Inflammatory macrophage treated with lipopolysaccharide for 4 hours (primary cell): ENCODE measurements at regions not wholly inside any gene's neighbourhood (a gene's known extent, or its start where the extent isn't known, plus 50 kb on each side); places are given as distances from the start of the nearest gene placed in this dataset.
A peak's percentile ranks its signal among the peaks of the same experiment; 100 is the strongest.

ENCODE experiments used
- DNase-seq: peaks from one replicate; pipeline ENCODE4 v3.0.0-alpha.2; 2020

- DNase-seq: no peak
Observed at GRCh38 chr13:76795701-76796695, 90.2 kb downstream of the KCTD12 start.

- peak; percentile 85 for DNase-seq
Observed at GRCh38 chr13:76792731-76793347, 93.4 kb downstream of the KCTD12 start.

GRCh38 chr13:76790980-76791819, 95.0 kb downstream of the KCTD12 start:
- no peak for DNase-seq

- DNase-seq: peak; percentile 66
Observed at GRCh38 chr13:76790526-76790925, 95.7 kb downstream of the KCTD12 start.

GRCh38 chr13:76783798-76784197, 102.4 kb downstream of the KCTD12 start:
- DNase-seq: no peak

GRCh38 chr13:76778853-76779252, 107.4 kb downstream of the KCTD12 start:
- DNase-seq: no peak

- DNase-seq: no peak
Observed at GRCh38 chr13:76777096-76777495, 109.1 kb downstream of the KCTD12 start.

GRCh38 chr13:76775088-76775740, 111.0 kb downstream of the KCTD12 start:
- DNase-seq: no peak

GRCh38 chr13:76773448-76774094, 112.6 kb downstream of the KCTD12 start:
- DNase-seq: no peak

GRCh38 chr13:76772241-76772640, 114.0 kb downstream of the KCTD12 start:
- no peak for DNase-seq

GRCh38 chr13:76769271-76769791, 116.9 kb downstream of the KCTD12 start:
- DNase-seq: no peak

GRCh38 chr13:76768384-76768783, 117.8 kb downstream of the KCTD12 start:
- no peak for DNase-seq

- DNase-seq: no peak
Observed at GRCh38 chr13:76764916-76765315, 121.3 kb downstream of the KCTD12 start.

- DNase-seq: peak; percentile 95
Observed at GRCh38 chr13:76764429-76764828, 121.8 kb downstream of the KCTD12 start.

GRCh38 chr13:76762721-76763120, 123.5 kb downstream of the KCTD12 start:
- no peak for DNase-seq

GRCh38 chr13:76759877-76760276, 126.3 kb downstream of the KCTD12 start:
- DNase-seq: peak; percentile 24

- no peak for DNase-seq
Observed at GRCh38 chr13:76758738-76759137, 127.5 kb downstream of the KCTD12 start.

- DNase-seq: no peak
Observed at GRCh38 chr13:76758257-76758656, 127.9 kb downstream of the KCTD12 start.

GRCh38 chr13:76756451-76756850, 129.8 kb downstream of the KCTD12 start:
- peak; percentile 61 for DNase-seq

- no peak for DNase-seq
Observed at GRCh38 chr13:76754414-76754813, 131.8 kb downstream of the KCTD12 start.

GRCh38 chr13:76751278-76751677, 134.9 kb downstream of the KCTD12 start:
- no peak for DNase-seq

GRCh38 chr13:76750126-76750525, 136.1 kb downstream of the KCTD12 start:
- DNase-seq: peak; percentile 72
